ENCODE measurements at regions not wholly inside any gene's neighbourhood (a gene's known extent, or its start where the extent isn't known, plus 50 kb on each side); places are given as distances from the start of the nearest gene placed in this dataset.

- ChIA-PET CTCF (ENCODE audit: low intra/inter-chr PET ratio, low total read pairs) (no interaction called here), POLR2A (no interaction called here)
- H3K4me2 ChIP-seq (ENCODE audit: low read depth, low read length), result no peak overlapping the region
- no peak for DNase-seq (ENCODE audit: low spot score)
- H3K9me3 ChIP-seq (ENCODE audit: low read length), result peaks cover 92% of the 10 kb centered on the region
- H3K4me3 ChIP-seq (replicated peaks in 1 of 3; ENCODE audit: insufficient read depth in 1 of 3, low read depth in 2 of 3, low read length in 3 of 3), result no peak overlapping the region
- ATAC-seq, result no peak
- H3K4me1 ChIP-seq (ENCODE audit: insufficient read depth, low read length), result no peaks in the 10 kb centered on the region
- H3K9ac ChIP-seq (ENCODE audit: insufficient read depth, low read depth, low read length), result no peak overlapping the region
- intact Hi-C loops (cut with micrococcal nuclease; ENCODE audit: unreplicated experiment), result no loop called here
- H2AFZ ChIP-seq (ENCODE audit: low read length), result no peak overlapping the region
- no peaks in the 10 kb centered on the region for H3K27me3 ChIP-seq (ENCODE audit: control insufficient read depth in 1 of 2, insufficient read depth in 2 of 2, low read length in 2 of 2)
- H3K36me3 ChIP-seq (replicated peaks in 1 of 2; ENCODE audit: control insufficient read depth in 1 of 2, insufficient read depth in 2 of 2, low read length in 2 of 2), result no peaks in the 10 kb centered on the region
- no peak for FAIRE-seq
- WGBS (ENCODE audit: low lambda C conversion rate), result 24% methylated on average over 7 of the region's 12 CpGs
- in situ Hi-C loops (cut with HindIII; ENCODE audit: extremely low pct_ligation_motif_present, low pct_unique_long_range_greater_than_20kb), result no loop called here
- BruUV-seq (replicated peaks), result no TSS peak
- no peaks in the 10 kb centered on the region for H4K20me1 ChIP-seq (ENCODE audit: insufficient read depth, low read length)
- no peak overlapping the region for H3K27ac ChIP-seq (ENCODE audit: extremely low read length, insufficient read depth, low read length)
- no peaks in the 10 kb centered on the region for H3K79me2 ChIP-seq (ENCODE audit: insufficient read depth, low read length)
- TF ChIP-seq ZFY (CRISPR knock-in tag; IDR thresholded peaks at IDR 0.05), result no peak
- TF ChIP-seq ZNF530 (CRISPR knock-in tag; IDR thresholded peaks at IDR 0.05; ENCODE audit: low read depth), result no peak
- TF ChIP-seq MEIS1 (CRISPR knock-in tag; IDR thresholded peaks at IDR 0.05; ENCODE audit: borderline replicate concordance), result no peak
- TF ChIP-seq MYC (CRISPR knock-in tag; IDR thresholded peaks at IDR 0.05; ENCODE audit: borderline replicate concordance), result no peak
- no peak for TF ChIP-seq SALL2 (CRISPR knock-in tag; IDR thresholded peaks at IDR 0.05)
- TF ChIP-seq NR2F6 (IDR thresholded peaks at IDR 0.05), result no peak
- TF ChIP-seq NR2F6 (CRISPR knock-in tag; IDR thresholded peaks at IDR 0.05), result no peak
- no peak for TF ChIP-seq ZSCAN25 (CRISPR knock-in tag; IDR thresholded peaks at IDR 0.05)
- no peak for TF ChIP-seq ZSCAN21 (CRISPR knock-in tag; IDR thresholded peaks at IDR 0.05; ENCODE audit: borderline replicate concordance)
- no peak for TF ChIP-seq ZNF543 (CRISPR knock-in tag; IDR thresholded peaks at IDR 0.05)
- TF ChIP-seq BHLHE40 (IDR thresholded peaks at IDR 0.05; ENCODE audit: low read length), result no peak
- no peak for TF ChIP-seq RBM22 (optimal IDR thresholded peaks at IDR 0.05; ENCODE audit: low read length)
- no peak for TF ChIP-seq GFI1 (CRISPR knock-in tag; IDR thresholded peaks at IDR 0.05; ENCODE audit: borderline replicate concordance)
- no peak for TF ChIP-seq RARA (CRISPR knock-in tag; IDR thresholded peaks at IDR 0.05)
Measured at GRCh38 chr2:4745056-4745991, 946.9 kb upstream of the SOX11 start.
